UCSD-AML1 (cell line): ENCODE measurements at regions not wholly inside any gene's neighbourhood (a gene's known extent, or its start where the extent isn't known, plus 50 kb on each side); places are given as distances from the start of the nearest gene placed in this dataset.
"Not testable (repeated sequence)": the region's sequence is repeated elsewhere in the genome, so short reads cannot be mapped to it uniquely, and the experiment has no call there.

ENCODE experiments used
- DNase-seq: peaks from one replicate; lab custom pipeline; 2025; ENCODE audit not compliant: unreplicated experiment; lab: John Stamatoyannopoulos, UW

- DNase-seq: no peak
These were observed 1398.1 kb downstream of the BRD1 start for GRCh38 chr22:48429446-48430020.

DNA sequence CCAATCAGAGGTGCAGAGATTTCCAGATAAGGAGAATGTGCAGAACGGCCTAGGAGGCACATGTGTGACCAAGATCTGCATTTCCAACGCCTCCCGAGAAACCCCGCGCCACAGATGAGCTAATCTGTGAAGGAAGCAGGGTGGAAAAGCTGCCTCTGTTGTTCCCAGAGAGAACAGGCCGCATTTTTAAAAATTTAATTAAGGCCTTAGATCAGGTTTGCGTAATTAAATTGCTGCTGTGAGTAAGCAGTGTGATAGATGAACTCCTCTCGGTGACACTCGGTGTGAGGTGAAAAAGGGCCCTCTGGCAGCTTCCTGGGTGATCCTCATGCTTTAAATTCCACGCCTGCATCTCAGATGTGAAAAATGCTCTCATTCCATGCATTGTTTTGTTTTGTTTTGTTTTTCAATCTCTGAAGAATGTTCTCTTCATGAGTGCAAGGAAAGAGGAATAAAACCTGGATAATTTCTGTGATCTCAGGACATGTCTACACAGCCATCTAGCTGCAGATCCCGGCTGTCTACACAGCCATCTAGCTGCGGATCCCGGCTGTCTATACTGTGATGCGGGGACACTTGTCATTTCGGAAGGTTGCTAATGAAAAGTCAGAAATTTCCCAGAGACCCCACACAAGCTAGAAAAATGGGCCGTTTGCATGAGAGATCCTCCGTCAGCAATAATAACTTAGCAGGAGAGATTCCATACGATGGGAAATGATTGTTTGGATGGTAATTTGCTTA lies 1398.9 kb downstream of the BRD1 start:
- no peak for DNase-seq

GRCh38 chr22:48427731-48428211 lies 1399.9 kb downstream of the BRD1 start:
- no peak for DNase-seq

DNA sequence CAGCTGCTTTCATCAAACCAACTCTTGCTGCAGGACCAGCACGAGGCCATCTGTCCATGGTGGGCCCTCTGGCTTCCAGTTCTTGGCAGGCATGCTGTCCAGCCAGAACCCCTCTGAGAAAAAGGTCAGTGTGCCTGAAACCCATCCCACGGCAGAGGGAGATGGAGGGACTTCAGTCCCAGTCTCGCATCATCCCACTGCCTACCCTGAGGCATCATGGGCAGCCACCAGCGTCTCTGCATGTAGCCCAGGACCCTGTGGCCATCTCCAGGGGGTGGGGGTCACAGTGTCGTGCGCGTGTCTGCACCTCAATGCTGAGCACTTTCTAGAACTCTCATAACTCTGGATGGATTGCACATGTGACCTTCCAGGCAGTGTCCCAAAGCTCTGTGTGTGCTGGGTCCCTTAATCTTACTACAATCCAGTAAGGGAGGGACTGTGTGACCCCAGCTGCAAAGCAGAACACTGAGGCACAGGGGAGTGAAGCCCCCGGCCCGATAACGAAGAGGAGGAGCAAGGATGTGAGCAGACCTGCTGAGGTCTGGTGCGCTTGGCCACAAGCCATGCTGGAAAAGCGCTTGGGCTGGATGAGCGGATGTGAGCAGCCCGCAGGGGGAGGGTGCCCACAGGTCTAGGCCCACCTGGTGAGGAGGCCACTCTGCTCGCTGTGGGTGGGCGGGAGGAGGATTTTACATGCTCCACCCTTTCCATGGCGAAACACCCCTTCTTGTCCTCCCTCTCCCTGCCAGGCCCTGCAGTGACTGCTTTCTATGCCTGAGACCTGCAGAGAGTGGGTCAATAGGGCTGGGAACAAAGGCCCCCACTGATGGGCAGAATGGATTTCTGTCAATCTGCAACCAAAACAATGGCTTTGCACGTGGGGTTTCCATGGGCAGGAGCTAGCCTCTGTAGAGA lies 1401.0 kb downstream of the BRD1 start:
- no peak for DNase-seq

- no peak for DNase-seq
These were observed 1402.0 kb downstream of the BRD1 start for GRCh38 chr22:48425641-48426040.

GRCh38 chr22:48425091-48425506 lies 1402.6 kb downstream of the BRD1 start:
- DNase-seq: no peak

- no peak for DNase-seq
These were observed 1403.0 kb downstream of the BRD1 start for GRCh38 chr22:48424661-48425060.

GRCh38 chr22:48424201-48424627 lies 1403.5 kb downstream of the BRD1 start:
- DNase-seq: no peak

GRCh38 chr22:48423481-48423911 lies 1404.2 kb downstream of the BRD1 start:
- DNase-seq: no peak

DNA sequence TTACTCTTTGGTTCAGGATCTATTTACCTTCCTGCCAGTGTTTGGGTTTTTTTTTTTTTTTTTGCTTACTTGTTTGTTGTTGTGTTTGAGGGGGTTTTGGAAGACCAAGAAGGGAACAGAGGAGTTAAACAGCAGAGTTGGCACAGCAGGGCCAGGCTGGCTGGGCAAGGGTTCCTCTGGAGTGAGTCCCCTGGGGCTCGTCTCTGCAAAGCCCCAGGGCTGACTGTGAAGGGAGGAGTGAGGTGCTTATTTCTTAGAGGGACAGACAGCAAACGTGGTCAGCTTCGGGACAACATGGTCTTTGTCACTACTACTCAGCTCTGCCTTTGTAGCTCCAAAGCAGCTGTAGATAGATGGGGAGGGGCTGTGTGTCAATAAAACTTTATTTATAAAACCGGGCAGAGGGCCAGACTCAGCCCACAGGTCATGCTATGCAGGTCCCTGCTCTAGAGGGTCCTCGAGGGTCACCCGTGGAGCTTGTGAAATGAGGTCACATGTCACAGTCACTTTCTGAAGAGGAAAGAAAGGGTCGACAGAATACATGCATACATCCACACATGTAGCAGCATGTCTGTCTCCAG lies 1404.7 kb downstream of the BRD1 start:
- DNase-seq: no peak

- DNase-seq: no peak
These were observed 1408.8 kb downstream of the BRD1 start for GRCh38 chr22:48418831-48419230.

DNA sequence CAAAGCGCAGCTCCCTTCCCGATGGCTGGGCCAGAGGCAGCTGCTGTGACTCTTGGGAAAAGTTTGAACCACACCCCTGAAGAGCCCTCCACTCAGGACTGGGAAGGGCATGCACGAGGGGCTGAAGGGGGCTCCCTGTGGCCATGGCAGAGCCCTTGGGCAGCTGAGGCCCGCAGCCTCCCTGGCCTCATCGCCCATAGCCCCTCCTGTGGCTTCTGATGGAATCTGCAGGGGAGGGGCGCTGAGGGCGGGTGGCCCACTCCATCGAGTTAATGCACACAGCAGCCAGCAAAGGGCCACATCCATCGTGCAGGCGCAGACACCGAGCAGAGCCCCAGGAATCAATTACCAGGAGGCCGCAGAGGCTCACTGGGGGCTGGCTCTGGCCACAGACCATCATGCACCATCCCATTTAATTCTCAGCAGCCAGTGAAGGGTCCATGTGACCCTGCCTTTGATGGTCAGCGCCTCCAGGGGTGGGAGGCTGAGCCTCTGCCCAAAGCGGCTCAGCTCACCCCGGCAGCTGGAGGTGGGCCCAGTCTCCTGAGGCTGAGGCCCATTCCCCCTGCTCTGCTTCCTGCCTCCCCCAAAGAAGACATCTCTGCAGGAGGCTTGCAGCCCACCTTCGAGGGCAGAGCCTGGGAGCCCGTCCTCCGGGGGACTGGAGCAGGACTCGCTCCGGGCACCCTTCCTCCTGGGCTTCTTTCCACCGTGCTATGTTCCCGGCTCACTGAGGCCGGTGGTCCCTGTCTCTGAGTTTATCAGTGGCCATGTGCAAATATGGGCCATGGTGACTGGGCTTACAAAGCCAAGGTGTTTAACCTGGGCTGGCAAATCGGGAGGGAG lies 1410.2 kb downstream of the BRD1 start:
- DNase-seq: no peak

DNA sequence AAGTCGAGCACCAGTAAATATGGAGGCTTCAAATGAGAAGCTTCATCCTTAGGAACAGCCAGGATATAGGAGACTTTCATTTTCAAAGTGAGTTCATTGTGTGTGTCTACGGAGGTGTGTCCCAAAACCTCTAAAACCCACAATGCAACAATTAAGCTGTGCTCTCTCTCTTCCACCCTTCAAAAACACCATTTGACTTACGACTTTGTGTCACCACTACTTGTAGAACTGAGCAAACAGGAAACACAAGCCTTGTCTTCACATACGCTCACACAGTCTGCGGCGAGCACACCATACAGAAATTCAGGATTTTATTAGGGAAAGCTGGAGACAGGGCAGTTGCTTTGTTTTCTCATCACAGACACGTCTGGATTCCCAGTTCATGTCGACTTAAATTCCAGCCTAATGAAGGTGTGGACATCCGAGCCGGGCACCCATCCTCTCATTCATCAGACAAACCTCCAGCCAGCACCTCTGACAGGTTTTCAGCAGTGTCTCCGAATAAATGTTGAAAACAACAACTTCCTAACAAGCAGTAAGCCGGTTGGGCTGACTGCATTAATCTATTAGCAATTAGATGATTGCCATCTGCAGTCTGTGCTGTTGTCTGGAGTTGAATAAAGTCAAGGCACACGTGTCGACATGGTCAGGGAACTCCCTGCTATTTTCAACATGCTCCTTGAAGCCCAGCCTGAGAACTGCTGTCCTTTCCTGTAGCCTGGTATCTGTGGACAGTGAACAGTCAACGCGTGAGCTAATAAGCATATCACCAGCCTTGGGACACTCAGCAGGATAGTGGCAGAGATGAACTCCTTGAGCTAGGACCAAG lies 1411.1 kb downstream of the BRD1 start:
- DNase-seq: no peak

- no peak for DNase-seq
These were observed 1412.2 kb downstream of the BRD1 start for GRCh38 chr22:48415520-48415919.

GRCh38 chr22:48414651-48415050 lies 1413.0 kb downstream of the BRD1 start:
- no peak for DNase-seq

DNA sequence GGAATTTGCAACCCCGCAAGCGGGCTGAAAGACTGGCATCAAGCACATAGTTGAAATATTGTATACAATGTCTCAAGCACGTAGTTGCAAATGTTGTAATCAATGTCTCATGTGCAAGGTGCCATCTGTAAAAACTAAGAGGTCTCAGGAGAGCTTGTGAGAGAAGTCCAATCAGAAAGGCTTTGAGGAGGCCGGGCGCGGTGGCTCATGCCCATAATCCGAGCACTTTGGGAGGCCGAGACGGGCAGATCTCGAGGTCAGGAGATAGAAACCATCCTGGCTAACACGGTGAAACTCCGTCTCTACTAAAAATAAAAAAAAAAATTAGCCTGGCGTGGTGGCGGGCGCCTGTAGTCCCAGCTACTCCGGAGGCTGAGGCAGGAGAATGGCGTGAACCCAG lies 1414.7 kb downstream of the BRD1 start:
- DNase-seq: not testable (repeated sequence)

- DNase-seq: no peak
These were observed 1417.1 kb downstream of the BRD1 start for GRCh38 chr22:48410536-48410935.

DNA sequence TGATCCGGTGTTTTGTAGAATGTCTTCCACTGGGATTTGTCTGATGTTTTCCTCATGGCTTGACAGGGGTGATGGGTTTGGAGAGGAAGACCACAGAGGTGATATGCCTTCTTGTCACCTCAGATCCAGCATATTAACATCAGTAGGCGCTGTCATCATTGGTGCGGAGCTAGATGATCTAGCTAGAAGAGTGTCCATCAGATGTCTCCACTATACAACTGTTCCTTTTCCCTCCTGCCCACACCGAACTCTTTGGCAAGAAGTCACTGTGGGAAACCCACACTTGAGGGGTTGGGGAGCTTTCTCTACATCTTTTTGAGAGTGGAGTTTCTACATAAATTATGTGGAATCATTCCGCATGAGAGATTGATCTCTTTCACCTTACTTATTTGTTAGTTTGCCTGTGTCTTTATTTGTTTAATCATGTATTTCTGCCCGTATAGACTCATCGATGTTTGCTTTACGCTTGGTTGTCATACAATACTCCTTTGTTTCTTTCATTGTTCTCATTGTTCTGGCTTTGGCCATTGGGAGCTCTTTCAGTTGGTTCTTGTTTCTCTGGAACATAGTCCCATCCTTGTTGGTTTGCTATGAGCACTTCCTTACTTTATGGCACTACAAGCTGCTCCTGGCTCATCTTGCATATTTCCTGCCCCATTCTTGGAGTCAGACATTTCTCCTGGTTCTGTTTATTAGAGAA lies 1420.3 kb downstream of the BRD1 start:
- DNase-seq: no peak

GRCh38 chr22:48406161-48406560 lies 1421.5 kb downstream of the BRD1 start:
- DNase-seq: no peak
